Muscle of back (tissue), 3 donors: ENCODE measurements at regions not wholly inside any gene's neighbourhood (a gene's known extent, or its start where the extent isn't known, plus 50 kb on each side); places are given as distances from the start of the nearest gene placed in this dataset.
A peak's percentile ranks its signal among the peaks of the same experiment; 100 is the strongest.

Experiments
- DNase-seq, 3 donors: peaks; one replicate each; pipeline versions ENCODE4 v3.0.0 to v3.0.0-alpha.2; 2013

GRCh38 chr13:104447348-104447747 lies 1381.1 kb upstream of the SLC10A2 start:
- DNase-seq: no peak

DNA sequence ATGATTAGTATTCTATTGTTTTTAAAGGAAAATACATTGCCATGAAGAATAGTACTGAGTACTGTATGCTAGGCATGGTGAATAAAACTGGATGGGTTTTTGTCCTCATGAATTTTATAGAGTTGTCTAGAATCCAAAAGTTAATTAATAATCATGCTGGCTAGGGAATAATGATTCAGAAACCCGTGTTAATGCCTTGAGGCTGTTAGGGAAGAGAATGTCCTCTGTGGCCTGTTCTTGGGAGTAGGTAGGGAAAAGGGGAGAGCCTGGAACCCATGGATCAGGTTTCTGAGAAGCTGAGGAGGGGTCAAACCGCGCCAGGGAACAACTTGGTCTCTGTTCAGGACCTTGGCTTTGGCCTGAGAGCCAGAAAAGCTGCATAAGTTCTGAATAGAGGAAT lies 1376.3 kb upstream of the SLC10A2 start:
- DNase-seq: no peak

GRCh38 chr13:104436555-104436954 lies 1370.3 kb upstream of the SLC10A2 start:
- DNase-seq: no peak

DNA sequence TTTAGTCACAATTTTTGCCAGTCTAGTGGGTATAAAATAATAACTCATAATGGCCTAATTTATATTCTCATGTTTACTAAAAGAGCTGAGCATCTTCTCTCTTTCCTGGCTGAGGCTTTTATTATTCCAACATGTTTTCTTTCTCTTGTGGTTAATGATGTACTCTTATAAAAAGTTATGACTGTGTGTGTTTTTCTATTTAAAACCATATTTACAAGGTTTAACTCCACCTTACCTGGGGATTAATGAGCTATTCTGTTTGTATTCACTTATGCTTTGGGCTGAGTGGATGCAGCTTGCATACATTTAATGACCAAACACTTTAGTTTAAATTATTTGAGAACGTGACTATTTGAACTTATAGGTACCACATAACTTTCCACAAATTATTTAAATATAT lies 1365.7 kb upstream of the SLC10A2 start:
- DNase-seq: no peak

DNA sequence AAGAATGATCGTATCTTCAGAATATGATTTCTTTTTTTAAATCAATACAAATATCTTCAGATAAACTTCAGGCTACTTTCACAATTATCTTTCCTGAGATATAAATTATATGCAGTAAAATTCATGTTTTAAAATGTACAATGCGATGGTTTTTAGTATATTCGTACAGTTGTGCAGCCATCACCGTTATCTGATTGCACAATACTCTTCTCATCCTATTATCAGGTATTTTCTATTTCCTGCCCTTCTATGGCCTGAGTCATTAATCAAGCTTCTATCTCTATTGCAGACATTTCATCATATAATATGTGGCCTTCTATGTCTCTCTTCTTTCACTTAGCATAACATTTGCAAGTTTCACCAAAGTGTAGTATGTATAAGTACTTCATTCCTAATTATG lies 1360.2 kb upstream of the SLC10A2 start:
- DNase-seq: no peak

DNA sequence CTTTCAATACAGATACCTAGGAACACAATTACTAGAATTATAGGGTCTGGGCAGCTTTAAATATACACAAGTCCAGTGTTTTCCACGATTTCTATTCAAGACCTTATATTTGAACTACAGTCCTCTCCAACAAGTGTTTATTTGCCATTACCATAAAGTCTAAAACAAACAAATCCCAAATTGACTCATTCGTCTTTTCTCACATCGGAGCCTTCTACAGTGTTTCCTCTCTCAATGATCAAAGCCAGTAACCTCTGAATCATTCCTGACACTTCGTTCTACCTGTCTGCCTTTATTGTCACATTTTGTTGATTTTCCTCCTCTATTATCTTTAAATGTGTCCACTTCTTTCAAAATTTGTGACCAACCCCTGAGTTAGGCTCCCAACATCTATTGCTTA lies 1356.5 kb upstream of the SLC10A2 start:
- no peak for DNase-seq

DNA sequence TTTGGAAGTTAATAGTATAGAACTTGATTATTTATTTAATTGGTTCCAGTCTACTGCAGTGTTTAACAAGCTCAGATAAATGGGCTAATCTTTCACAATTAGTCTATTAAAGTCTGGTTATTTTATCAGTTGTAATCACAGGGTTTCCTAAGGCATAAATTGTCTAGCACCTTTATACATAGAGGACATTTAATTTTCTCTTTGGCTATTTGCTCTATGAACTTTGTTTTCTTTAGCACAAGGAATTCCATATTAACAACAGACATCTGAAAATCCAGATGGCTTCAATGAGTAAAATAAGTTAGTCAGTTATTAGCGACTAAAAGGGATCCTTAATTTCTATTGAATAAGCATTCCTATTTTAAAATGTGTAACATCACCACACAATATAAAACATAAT lies 1350.8 kb upstream of the SLC10A2 start:
- DNase-seq: no peak

- DNase-seq: no peak
These were observed 1348.6 kb upstream of the SLC10A2 start for GRCh38 chr13:104414771-104415170.

GRCh38 chr13:104414181-104414580 lies 1348.0 kb upstream of the SLC10A2 start:
- no peak for DNase-seq

GRCh38 chr13:104411141-104411765 lies 1345.0 kb upstream of the SLC10A2 start:
- no peak for DNase-seq

GRCh38 chr13:104408733-104409132 lies 1342.5 kb upstream of the SLC10A2 start:
- DNase-seq: no peak

DNA sequence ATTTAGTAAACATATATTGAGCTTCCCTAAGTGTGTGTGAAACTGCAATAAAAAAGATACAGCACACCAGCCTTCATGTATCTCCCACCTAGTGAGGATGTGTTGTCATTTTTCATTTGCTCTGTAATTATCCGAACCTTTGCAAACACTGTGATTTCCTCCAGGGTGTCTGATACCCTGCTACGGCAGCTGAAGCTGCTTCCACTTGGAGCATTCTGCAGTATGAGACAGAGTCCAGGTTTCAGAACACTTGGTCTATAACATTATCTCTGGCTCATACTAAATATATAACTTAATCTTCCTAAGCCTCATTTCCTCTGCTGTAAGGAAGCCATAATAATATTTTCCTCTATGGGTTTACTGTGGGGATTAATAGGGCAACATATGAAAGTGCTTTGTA lies 1338.1 kb upstream of the SLC10A2 start:
- peak in 1 of 3 donors; percentile 3 for DNase-seq

- DNase-seq: peak in 1 of 3 donors; percentile 32
These were observed 1323.5 kb upstream of the SLC10A2 start for GRCh38 chr13:104389691-104390090.

- no peak for DNase-seq
These were observed 1321.3 kb upstream of the SLC10A2 start for GRCh38 chr13:104387510-104387909.

- peak in 1 of 3 donors; percentile 33 for DNase-seq
These were observed 1319.2 kb upstream of the SLC10A2 start for GRCh38 chr13:104385404-104385803.

DNA sequence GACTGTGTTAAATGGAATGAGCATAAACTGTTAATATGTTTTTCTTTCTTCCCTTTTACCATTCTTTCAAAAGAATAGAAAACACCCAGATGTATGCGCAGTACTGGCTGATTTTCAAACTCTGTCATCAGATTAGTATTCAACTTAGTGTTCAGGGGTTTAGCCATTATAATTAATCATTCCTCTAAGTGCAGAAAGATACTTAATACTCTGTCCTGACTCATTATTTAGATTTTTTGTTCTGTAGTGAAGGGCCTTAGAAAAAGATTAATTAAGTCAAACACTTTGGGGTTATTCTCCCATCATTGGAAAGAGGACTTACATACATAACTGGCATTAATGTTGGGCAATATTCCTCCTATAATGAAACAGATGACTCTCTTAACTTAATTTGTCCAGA lies 1316.7 kb upstream of the SLC10A2 start:
- DNase-seq: peak; percentile 15 to 57 (median 22)

DNA sequence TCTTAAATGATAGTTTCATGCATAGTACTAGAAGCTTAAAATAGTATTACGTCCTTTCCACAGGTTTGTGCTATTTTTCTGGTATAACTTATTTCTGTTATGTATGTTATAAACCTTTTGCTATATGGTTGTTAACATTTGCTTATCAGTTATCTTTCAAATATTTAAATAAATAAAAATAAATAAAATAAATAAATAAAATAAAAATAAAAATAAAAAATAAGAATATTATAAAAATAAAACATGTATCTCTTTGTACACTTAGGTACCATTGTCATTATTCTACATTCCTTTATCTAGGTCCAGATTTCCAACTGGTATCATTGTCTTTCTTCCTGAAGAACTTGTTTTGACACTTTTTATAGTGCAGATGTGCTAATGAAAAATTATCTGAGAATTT lies 1310.4 kb upstream of the SLC10A2 start:
- no peak for DNase-seq

DNA sequence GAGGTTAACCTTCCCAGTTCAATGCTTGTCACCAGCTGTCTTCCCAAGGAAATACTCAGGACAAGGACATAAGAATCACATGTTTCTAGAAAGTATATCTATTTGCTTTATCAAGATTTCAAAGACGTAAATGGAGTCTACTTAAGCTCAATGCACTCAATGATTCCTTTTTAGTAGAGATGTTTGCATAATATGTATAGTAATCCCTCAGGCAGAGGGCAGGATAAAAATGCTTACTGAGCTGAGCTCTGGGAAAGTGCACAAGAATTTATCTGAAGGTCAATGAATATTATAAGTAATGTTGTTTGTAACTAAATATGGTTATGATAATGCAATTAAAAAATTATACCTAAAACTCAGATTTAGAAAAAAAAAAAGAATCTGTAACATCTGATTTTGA lies 1309.4 kb upstream of the SLC10A2 start:
- DNase-seq: no peak

DNA sequence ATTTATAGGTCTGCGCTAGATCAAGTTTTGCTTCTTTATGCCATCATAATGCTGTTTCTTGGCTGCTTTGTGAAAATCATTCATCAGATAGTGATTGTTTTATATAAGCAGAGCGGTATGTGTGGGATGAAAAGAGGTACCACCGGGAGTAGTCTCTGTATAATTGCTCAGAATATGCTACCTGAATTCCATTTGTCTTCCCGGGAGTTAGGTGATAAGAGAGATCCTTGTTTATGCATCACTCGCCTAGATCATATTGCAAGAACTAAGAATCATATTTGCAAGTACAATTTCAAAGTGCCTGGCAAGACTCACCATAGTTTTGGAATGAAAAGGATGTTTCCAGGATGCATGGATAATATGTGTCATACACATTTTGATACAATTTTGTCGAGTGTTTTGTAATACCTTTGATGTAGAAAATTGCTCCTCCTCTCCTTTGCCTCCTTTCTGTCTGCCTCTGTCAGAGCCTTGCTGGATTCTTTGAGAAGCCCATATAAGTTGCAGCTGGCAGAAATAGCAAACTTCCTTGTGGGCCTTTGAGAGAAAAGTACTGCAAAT lies 1306.0 kb upstream of the SLC10A2 start:
- DNase-seq: peak in 1 of 3 donors; percentile 3

DNA sequence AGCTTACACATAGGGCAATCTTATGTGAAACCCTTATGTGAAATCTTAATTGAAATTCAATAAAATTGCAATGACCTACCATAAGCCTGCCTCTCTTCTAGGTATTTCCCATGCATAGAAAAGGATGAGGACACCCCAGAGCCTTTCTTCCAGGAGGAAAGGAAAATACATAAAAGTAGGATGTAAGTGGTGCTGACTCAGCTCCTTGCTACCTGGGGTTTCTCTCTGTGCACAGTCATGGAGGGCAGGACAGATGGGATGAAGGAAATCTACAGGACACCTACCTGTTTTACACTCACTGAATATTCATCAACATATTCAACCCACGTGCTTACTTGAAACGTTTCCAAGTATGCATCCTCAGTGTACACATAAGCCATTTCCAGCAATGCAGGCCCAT lies 1299.2 kb upstream of the SLC10A2 start:
- DNase-seq: no peak

DNA sequence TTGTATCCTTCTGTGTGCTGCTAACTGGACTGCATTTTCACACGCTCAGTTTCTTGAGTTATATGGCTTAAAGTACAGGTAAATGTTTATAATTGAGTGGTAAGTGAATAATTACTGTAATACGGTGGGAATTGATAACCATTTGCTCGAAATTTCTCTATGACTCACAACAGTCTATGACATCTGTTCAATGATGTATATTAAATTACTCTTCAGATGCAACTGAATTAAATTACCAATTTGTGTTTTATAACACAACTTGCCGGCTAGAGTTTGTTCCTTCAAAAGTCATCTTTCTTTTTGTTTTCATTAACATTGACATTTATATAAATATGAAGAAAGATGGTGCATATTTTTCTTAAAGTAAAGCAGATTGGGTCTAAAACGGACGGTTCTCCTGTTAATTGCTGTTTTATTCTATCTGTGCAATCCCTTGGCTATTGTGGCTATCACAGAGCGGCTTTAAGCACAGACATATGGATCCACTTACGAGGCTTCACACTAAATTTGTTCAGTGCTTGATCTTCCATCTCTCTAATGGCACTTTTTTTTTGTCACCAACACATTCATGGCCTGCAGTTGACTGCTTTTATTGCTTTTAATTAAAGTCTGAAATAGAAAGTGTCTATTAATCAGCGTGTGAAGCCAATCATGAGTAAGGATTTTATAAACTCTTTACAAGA lies 1291.6 kb upstream of the SLC10A2 start:
- no peak for DNase-seq

DNA sequence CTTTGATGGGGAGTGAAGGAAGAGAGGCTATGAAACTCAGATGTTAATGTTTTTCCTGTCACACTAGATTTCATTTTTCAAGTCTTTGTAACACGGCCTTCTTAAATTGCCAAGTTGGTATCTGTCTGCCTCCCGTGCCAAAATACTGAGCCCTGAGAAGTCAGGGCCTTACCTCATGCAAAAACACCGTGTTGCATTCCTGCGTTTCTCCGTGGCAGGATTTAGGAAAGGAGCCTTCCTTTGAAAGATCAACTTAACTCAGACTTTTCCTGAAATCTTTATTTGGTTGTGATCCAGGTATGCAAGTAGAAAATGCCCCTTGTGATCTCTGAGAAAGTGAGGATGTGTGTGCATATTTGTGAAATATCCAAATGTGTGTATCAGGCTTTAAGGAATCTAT lies 1291.0 kb upstream of the SLC10A2 start:
- DNase-seq: peak in 1 of 3 donors; percentile 6

- no peak for DNase-seq
These were observed 1288.9 kb upstream of the SLC10A2 start for GRCh38 chr13:104355041-104355670.
